Activated CD4-positive, alpha-beta T cell treated with anti-CD3 and anti-CD28 coated beads, Interleukin-2, amount 10 ng/mL, durations not matched to agents 24 days and 14 days (primary cell): ENCODE measurements at regions not wholly inside any gene's neighbourhood (a gene's known extent, or its start where the extent isn't known, plus 50 kb on each side); places are given as distances from the start of the nearest gene placed in this dataset.
"Not testable (repeated sequence)": the region's sequence is repeated elsewhere in the genome, so short reads cannot be mapped to it uniquely, and the experiment has no call there.

Source experiments
- DNase-seq: peaks from one replicate; pipeline ENCODE4 v3.0.0; 2022
- H3K27ac Mint-ChIP-seq: one replicate; pipeline ENCODE4 v1.8.0; 2022; ENCODE audit warnings: mild to moderate bottlenecking, mixed read lengths
- H3K27me3 Mint-ChIP-seq: one replicate; pipeline ENCODE4 v1.8.0; 2022; ENCODE audit warnings: mixed read lengths
- H3K36me3 Mint-ChIP-seq: one replicate; pipeline ENCODE4 v1.8.0; 2022; ENCODE audit warnings: low read depth, mild to moderate bottlenecking, mixed read lengths
- H3K4me1 Mint-ChIP-seq: one replicate; pipeline ENCODE4 v1.8.0; 2021; ENCODE audit warnings: mixed read lengths
- H3K4me3 Mint-ChIP-seq: one replicate; pipeline ENCODE4 v1.8.0; 2022; ENCODE audit warnings: mild to moderate bottlenecking, moderate library complexity, mixed read lengths
- H3K9me3 Mint-ChIP-seq: one replicate; pipeline ENCODE4 v1.8.0; 2021; ENCODE audit warnings: mixed read lengths
- intact Hi-C: fragments of 100-400 bp; cut with micrococcal nuclease; formaldehyde crosslinking; loops from one replicate; pipeline ENCODE4 v1.15.1; 2023

- Mint-ChIP-seq H3K27me3 (no peaks in the 10 kb centered on the region), H3K4me3 (no peak overlapping the region), H3K36me3 (no peaks in the 10 kb centered on the region), H3K27ac (no peak overlapping the region), H3K9me3 (no peaks in the 10 kb centered on the region), H3K4me1 (no peaks in the 10 kb centered on the region)
- no peak for DNase-seq
- intact Hi-C loops, result no loop called here
These were observed 965.0 kb upstream of the SPRY2 start for GRCh38 chr13:81305928-81306327.

- H3K36me3 Mint-ChIP-seq, result no peaks in the 10 kb centered on the region
- DNase-seq, result no peak
- no peaks in the 10 kb centered on the region for H3K27me3 Mint-ChIP-seq
- H3K4me3 Mint-ChIP-seq, result no peak overlapping the region
- no peaks in the 10 kb centered on the region for H3K9me3 Mint-ChIP-seq
- H3K4me1 Mint-ChIP-seq, result no peaks in the 10 kb centered on the region
- H3K27ac Mint-ChIP-seq, result no peak overlapping the region
- intact Hi-C loops, result no loop called here
These were observed 963.3 kb upstream of the SPRY2 start for GRCh38 chr13:81304121-81304659.

- Mint-ChIP-seq H3K27me3 (no peaks in the 10 kb centered on the region), H3K36me3 (no peaks in the 10 kb centered on the region), H3K9me3 (no peaks in the 10 kb centered on the region), H3K27ac (no peak overlapping the region), H3K4me3 (no peak overlapping the region), H3K4me1 (no peaks in the 10 kb centered on the region)
- intact Hi-C loops, result no loop called here
- DNase-seq, result no peak
These were observed 961.8 kb upstream of the SPRY2 start for GRCh38 chr13:81302677-81303076.

GRCh38 chr13:81302125-81302524 is 961.2 kb upstream of the SPRY2 start:
- Mint-ChIP-seq H3K36me3 (no peaks in the 10 kb centered on the region), H3K4me1 (no peaks in the 10 kb centered on the region)

GRCh38 chr13:81295177-81295576 is 954.3 kb upstream of the SPRY2 start:
- Mint-ChIP-seq H3K4me1 (no peaks in the 10 kb centered on the region), H3K9me3 (no peaks in the 10 kb centered on the region), H3K36me3 (no peaks in the 10 kb centered on the region), H3K4me3 (no peak overlapping the region), H3K27me3 (no peaks in the 10 kb centered on the region), H3K27ac (no peak overlapping the region)
- DNase-seq, result no peak
- intact Hi-C loops, result no loop called here

More at GRCh38 chr13:81302125-81302524, 961.2 kb upstream of the SPRY2 start:
- Mint-ChIP-seq H3K4me3 (no peak overlapping the region), H3K9me3 (no peaks in the 10 kb centered on the region), H3K27me3 (no peaks in the 10 kb centered on the region), H3K27ac (no peak overlapping the region)
- intact Hi-C loops, result no loop called here
- DNase-seq, result no peak

GRCh38 chr13:81293594-81294164 is 952.8 kb upstream of the SPRY2 start:
- Mint-ChIP-seq H3K27ac (no peak overlapping the region), H3K4me1 (no peaks in the 10 kb centered on the region), H3K9me3 (peaks cover 4% of the 10 kb centered on the region), H3K36me3 (no peaks in the 10 kb centered on the region), H3K4me3 (no peak overlapping the region), H3K27me3 (no peaks in the 10 kb centered on the region)
- DNase-seq, result no peak
- intact Hi-C loops, result no loop called here

GRCh38 chr13:81283561-81283960 is 942.6 kb upstream of the SPRY2 start:
- Mint-ChIP-seq H3K4me3 (no peak overlapping the region), H3K9me3 (no peaks in the 10 kb centered on the region), H3K27me3 (no peaks in the 10 kb centered on the region), H3K36me3 (no peaks in the 10 kb centered on the region), H3K27ac (no peak overlapping the region), H3K4me1 (no peaks in the 10 kb centered on the region)
- no peak for DNase-seq
- intact Hi-C loops, result no loop called here

- Mint-ChIP-seq H3K9me3 (no peaks in the 10 kb centered on the region), H3K27ac (no peak overlapping the region), H3K4me1 (no peaks in the 10 kb centered on the region), H3K4me3 (no peak overlapping the region), H3K27me3 (no peaks in the 10 kb centered on the region), H3K36me3 (no peaks in the 10 kb centered on the region)
- no peak for DNase-seq
- intact Hi-C loops, result no loop called here
These were observed 942.1 kb upstream of the SPRY2 start for GRCh38 chr13:81283062-81283461.

- intact Hi-C loops, result no loop called here
- Mint-ChIP-seq H3K9me3 (peaks cover 3% of the 10 kb centered on the region), H3K4me3 (no peak overlapping the region), H3K27ac (no peak overlapping the region), H3K36me3 (no peaks in the 10 kb centered on the region), H3K4me1 (no peaks in the 10 kb centered on the region), H3K27me3 (no peaks in the 10 kb centered on the region)
- DNase-seq, result no peak
These were observed 934.8 kb upstream of the SPRY2 start for GRCh38 chr13:81275666-81276258.

- Mint-ChIP-seq H3K27me3 (no peaks in the 10 kb centered on the region), H3K4me3 (no peak overlapping the region), H3K4me1 (no peaks in the 10 kb centered on the region), H3K27ac (no peak overlapping the region), H3K36me3 (no peaks in the 10 kb centered on the region), H3K9me3 (no peaks in the 10 kb centered on the region)
- intact Hi-C loops, result no loop called here
- DNase-seq, result no peak
These were observed 906.8 kb upstream of the SPRY2 start for GRCh38 chr13:81247711-81248110.

- H3K36me3 Mint-ChIP-seq, result no peaks in the 10 kb centered on the region
- H3K4me3 Mint-ChIP-seq, result no peak overlapping the region
- no peaks in the 10 kb centered on the region for H3K4me1 Mint-ChIP-seq
- DNase-seq, result no peak
- intact Hi-C loops, result no loop called here
- no peaks in the 10 kb centered on the region for H3K9me3 Mint-ChIP-seq
- no peaks in the 10 kb centered on the region for H3K27me3 Mint-ChIP-seq
- no peak overlapping the region for H3K27ac Mint-ChIP-seq
These were observed 905.6 kb upstream of the SPRY2 start for GRCh38 chr13:81246556-81246955.

- Mint-ChIP-seq H3K9me3 (peaks cover 4% of the 10 kb centered on the region), H3K27me3 (no peaks in the 10 kb centered on the region), H3K36me3 (no peaks in the 10 kb centered on the region), H3K4me3 (no peak overlapping the region), H3K27ac (no peak overlapping the region), H3K4me1 (no peaks in the 10 kb centered on the region)
- intact Hi-C loops, result no loop called here
- no peak for DNase-seq
These were observed 903.1 kb upstream of the SPRY2 start for GRCh38 chr13:81244011-81244410.

- Mint-ChIP-seq H3K27me3 (no peaks in the 10 kb centered on the region), H3K27ac (no peak overlapping the region), H3K36me3 (no peaks in the 10 kb centered on the region), H3K9me3 (no peaks in the 10 kb centered on the region), H3K4me1 (no peaks in the 10 kb centered on the region), H3K4me3 (no peak overlapping the region)
- intact Hi-C loops, result no loop called here
- DNase-seq, result no peak
These were observed 889.5 kb upstream of the SPRY2 start for GRCh38 chr13:81230386-81230785.

- not testable (repeated sequence) for DNase-seq, H3K27ac Mint-ChIP-seq, H3K4me1 Mint-ChIP-seq
These were observed 885.9 kb upstream of the SPRY2 start for GRCh38 chr13:81226830-81227229.

More at GRCh38 chr13:81226830-81227229, 885.9 kb upstream of the SPRY2 start:
- H3K9me3 Mint-ChIP-seq, intact Hi-C loops, H3K36me3 Mint-ChIP-seq, H3K4me3 Mint-ChIP-seq, H3K27me3 Mint-ChIP-seq: not testable (repeated sequence)
